GM18858 (cell line): ENCODE measurements at regions not wholly inside any gene's neighbourhood (a gene's known extent, or its start where the extent isn't known, plus 50 kb on each side); places are given as distances from the start of the nearest gene placed in this dataset.
A peak's percentile ranks its signal among the peaks of the same experiment; 100 is the strongest.
"Not testable (repeated sequence)": the region's sequence is repeated elsewhere in the genome, so short reads cannot be mapped to it uniquely, and the experiment has no call there.

Source experiments
- ATAC-seq: cut with Tn5 transposase; IDR thresholded peaks from one replicate; pipeline ENCODE4 v1.9.1; 2021; ENCODE audit not compliant: unreplicated experiment

DNA sequence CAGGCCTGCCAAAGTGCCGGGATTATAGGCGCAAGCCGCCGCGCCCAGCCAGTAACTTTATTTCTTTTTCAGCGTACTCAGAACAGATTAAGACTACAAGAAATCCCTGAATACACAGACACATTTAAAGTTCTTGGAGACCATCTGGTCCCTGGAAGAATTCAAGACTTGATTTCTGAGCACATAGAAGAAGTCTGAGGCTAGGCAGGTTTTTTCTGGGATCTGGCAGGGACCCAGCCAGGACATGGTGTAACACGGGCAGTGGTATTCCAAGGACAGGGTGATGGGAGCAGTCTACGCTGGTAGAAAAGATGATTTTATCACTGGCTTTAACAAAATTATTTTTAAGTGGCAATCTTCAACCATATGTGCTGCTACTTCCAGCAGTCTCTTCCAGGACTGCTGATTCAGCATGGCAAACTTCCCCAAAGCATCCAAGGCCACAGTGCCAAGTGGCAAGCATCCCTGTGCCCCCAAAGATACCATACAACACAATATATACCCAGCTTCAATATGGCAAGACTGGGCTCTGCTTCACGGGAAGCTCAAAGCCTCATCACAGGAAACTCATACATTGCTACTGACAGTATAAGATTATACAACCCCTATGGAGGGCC, 105.2 kb upstream of the OR5AK2 start:
- no peak for ATAC-seq

DNA sequence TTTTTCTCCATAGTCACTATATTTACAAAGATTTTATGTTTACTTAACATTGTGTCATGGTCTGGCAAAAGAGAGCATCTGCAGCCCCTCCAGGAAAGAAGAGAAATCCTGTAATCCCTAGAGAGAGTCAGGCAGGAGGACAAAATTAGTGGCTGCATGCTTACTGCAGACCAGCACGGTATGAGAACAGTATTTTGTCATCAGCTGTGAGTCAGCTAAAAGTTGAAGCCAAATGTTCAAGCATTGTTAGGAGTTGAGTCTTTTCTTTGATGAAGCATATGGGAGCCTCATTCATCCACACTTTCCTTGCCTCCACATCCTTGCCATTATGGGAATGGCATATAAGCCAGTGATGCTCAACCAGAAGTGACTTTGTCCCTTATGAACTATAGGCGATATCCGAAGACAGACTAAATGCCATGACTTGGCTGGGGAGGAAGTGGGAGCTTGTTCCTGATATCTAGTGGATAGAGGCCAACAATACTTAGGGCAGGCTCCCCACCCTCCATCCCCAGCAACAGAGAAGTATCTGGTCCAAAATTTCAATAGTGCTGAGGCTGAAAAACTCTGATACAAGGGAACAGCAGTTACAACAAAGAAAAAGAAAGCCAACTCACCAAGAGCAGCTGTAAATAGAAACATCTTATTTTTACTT, 112.0 kb upstream of the OR5AK2 start:
- ATAC-seq: no peak

DNA sequence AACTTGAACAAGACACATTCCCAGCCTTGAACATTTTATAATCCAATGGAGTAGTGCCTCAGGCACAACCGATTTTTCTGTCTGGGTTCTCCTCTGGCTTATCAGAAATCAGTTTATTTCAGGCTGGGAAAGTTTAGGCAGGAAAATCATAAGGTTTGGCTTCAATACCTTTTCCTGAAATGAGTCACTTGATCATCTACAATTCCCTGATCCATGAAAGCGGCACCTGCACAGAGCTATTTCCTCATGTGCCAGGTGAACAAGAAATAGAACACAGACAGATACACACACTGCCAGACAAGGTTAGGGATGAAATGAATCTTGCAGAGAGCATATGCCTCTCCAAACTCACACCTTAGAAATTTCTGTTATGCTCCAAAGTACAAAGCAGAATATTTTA, 106.7 kb upstream of the OR9G4 start:
- no peak for ATAC-seq

DNA sequence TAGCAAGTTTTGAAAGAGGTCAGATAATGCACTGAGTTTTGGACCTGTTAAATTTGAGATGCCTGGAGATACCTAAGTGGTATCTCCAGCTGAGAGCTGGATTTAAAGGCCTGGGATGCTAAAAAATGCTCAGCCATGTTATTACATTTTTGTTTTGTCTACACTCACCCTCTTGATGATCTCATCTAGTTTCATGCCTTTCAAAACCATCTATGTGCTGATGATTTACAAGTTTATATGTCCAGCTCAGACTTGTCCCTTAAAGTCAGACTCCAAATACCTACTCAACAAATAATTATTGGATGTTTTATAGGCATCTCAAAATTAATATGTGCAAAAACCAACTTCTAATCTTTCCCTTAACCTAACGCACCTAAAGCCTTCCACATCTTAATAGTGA, 103.6 kb upstream of the OR9G4 start:
- ATAC-seq: no peak

DNA sequence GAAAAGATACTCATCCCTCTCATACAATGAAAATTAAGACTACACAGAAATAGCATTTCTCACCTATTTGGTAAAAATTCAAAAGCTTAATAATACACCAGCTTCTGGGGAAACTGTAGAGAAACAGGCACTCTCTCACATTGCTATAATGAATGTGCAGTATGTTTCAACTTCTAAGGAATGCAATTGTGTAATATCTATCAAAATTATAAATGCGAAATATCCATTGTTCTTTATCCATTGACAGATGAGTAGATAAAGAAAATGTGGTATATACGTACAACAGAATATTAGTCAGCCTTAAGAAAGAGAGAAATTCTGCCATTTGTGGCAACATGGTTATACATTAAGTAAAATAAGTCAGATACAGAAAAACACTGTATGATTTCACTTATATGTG, 101.4 kb upstream of the OR9G4 start:
- no peak for ATAC-seq

DNA sequence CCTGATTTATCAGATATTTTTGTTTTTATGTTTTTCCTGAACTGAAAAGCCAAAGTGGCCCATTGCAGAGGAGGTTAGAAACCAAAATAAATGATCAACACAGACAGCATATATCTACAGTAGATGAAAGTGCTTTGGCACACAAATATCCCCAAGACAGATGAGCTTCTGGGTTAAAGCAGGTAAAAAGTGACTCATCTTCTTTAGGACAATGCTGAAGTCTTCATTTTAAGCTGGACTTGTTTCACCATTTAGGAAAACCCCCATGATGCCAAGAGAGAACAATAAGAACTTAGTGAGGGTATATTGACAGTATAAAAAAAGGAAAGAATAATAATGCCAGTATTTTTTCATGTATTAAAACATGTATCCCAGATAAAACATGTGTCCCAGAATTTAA, 100.8 kb upstream of the OR9G4 start:
- no peak for ATAC-seq

DNA sequence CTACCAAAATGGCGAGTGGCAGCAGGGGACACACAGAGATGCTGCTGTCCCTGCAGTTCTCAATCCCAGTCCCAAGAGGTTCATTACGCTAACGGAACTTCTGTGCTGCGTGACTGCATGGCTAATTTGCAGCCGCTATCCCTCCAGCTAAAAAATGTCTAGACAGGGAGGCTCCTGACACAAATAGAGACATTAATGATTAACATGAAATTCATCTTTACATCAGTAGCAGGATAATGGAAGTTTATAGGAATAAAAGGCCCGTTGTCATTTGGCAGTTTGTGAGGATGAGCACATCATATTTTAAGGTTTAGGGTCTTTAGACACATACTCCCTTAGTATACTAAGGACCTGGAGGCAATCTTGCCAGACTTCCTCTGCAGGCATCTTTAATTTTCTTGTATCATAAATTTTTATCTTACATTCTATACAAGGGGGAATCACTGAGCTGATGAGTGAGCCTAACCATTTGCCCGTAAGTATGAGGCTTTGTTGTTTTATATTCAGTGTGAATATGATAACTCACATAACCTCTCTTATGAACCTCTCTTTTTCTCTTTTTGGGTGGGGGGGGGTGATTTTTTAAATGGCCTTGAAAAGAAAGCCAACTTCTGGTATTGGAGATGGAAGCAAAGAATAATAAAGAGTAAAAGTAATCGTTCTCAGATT, 99.8 kb upstream of the OR9G4 start:
- no peak for ATAC-seq

DNA sequence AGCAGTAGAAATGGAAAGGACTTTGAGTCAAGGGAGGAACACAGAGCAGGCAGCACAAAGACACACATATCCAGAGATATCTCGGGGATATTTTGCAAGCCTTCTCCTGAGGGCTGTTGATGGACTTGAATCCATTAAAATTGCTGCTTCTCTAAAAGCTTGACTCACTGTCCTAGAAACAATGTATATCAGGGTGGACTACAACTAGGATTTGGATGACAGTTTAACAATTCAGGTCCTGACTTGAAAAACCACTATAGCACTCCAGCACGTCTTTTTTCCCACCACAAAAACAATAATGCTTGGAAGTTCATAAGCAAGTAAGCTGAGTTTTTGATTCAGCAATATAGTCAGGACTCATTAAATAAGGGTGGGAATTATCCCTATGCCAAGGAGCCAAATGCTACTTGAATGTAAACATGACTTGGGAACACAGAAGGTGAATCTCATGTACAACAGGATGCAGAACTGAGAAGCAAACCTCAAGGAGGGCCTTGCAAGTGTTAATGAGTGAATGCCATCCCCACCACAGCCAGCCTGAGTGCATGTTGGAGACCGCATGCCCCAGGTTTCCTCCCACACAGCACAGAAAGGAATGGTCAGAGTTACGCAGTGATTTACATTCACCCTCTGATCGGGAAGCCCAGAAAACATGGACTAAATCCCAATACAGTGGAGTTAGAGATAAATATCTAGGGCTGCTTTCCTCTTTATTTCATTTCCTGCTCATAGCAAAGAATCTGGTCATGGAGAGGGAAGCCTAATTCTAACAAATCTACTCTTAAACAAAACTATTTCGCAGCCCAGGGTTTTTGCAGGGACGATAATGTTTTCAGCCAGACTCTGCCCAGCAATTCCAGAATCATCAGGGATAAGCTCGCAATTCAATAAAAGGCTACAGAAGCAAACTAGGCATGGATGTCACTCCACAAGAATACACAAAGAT, 98.4 kb upstream of the OR9G4 start:
- ATAC-seq: no peak

DNA sequence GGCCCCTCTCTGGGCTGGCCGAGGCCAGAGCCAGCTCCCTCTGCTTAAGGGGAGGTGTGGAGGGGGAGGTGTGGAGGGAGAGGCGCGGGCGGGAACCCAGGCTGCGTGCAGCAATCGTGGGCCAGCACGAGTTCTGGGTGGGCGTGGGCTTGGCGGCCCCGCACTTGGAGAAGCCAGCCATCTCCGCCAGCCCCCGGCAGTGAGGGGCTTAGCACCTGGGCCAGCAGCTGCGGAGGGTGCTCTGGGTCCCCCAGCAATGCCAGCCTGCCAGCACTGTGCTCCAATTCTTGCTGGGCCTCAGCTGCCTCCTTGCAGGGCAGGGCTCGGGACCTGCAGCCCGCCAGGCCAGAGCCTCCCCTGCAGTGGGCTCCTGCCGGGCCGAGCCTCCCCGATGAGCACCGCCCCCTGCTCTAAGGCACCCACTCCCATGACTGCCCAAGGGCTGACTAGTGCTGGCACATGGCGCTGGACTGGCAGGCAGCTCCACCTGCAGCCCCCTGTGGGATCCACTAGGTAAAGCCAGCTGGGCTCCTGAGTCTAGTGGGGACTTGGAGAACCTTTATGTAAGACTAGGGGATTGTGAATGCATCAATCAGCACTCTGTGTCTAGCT, 96.7 kb upstream of the OR9G4 start:
- ATAC-seq: no peak

DNA sequence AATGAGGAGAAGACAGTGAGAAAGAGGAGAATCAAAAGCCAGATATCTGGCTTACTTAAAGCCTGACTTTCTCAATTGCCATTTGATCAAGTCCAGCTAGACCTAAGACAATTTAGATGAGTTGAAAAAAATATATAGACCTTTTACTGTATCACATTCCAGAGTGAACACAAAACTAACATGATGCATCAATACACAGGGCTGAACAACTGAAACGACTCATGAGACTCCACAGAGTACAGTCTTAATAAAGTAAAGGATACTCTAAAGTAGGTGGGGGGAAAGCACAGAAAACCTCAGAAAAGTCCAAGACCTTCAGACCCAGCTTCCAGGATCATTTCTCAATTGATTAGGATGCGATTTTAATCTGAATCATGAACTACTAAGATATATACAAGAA, 95.3 kb upstream of the OR9G4 start:
- ATAC-seq: no peak

DNA sequence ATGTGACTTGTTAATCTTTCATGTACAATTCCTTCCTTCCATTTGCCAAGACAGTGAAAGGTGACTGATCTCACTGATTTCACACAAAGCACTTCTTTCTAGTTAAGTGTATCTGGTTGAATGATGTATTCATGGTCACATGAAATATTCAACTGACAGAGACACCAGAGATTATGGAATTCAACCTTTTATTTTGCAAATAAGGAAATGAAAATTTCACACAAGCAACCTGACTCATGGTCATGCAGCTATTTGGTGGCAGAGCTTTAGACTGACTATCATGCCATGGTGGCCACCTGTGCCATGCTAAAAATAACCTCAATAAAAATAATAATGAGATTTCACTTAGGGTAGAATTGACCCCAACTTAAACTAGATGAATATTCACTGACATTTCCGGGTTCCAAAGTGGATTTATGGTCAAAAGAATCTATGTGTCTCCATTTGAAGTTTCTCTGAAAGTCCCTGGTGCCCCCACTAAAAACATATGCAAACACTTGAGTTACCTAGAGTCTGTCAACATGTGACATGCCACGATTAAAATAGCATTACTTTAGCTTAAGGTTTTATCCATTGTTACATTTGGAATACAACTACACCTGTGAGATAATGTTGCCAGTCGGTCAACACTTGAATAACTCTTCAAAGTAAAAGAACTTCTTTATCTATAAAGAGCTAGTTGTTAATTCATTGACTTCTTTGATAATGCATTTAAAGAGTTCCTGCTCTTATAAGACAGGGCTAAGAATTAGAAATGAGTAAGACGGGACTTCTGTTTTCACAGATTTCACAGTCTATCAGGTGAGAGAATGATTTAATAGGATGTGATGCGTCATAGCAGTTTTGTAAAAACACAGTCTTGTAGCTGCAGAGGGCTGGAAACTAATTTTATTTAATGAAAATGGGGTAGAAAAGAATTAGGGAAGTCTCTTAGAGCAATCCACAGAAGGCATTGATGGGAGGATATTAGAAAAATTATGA, 94.6 kb upstream of the OR9G4 start:
- ATAC-seq: no peak

DNA sequence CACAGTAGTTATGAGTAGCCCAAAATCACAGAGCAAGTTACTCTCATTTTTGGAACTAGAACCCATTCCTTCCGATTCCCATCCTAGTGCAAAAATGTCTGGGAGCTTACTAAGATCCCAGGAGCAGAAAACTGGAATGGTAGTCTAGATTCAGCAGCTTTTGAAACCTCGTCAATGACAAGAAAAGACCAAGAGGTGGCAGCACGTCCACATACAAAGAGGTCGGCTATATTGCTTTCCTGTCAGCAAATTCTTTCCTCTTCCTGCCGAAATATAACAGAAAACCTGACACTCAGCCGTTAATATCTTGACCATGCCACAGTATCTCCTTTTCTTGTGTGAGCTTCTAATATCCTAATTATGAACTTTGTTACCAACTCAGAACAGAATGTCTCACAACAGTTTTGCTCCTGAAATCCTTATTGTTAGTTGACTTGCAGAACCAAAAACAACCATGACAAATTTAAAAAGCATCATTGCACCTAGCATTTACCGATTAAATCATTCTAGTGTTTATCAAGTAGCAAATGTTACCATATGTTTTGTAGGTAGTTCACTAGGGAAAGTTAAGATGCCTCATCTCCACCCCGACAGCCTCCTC, 92.8 kb upstream of the OR9G4 start:
- ATAC-seq: peak; percentile 71

DNA sequence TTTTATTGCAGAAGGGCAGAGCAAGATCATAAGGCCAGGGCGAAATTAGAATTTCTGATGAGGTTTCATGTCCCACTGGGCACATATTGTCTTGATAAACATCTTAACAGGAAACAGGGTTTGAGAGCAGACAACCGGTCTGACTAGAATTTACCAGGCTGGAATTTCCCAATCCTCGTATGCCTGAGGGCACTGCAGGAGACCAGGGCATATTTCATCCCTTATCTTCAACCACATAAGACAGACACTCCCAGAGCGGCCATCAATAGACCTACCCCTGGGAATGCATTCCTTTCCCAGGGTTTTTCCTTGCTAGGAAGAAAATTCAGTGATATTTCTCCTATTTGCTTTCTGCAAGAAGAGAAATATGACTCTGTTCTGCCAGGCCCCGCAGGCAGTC, 78.9 kb upstream of the OR9G4 start:
- ATAC-seq: not testable (repeated sequence)

DNA sequence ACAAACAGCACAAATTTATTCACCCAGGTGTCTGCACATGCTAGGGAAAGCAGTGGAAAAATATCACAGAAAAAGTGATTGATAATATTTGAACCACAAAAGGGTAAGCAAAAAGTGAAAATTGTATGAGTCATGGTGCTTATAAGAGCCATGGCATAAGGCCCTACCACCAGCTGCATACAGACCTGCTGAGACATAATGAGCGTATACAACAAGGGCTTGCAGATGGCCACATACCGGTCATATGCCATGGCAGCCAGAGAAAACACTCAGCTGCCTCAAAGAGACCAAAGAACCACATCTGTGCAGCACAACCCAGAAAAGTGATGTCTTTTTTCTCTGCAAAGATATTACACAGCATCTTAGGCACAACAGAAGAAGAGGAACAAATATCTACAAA, 71.4 kb upstream of the OR9G4 start:
- no peak for ATAC-seq

DNA sequence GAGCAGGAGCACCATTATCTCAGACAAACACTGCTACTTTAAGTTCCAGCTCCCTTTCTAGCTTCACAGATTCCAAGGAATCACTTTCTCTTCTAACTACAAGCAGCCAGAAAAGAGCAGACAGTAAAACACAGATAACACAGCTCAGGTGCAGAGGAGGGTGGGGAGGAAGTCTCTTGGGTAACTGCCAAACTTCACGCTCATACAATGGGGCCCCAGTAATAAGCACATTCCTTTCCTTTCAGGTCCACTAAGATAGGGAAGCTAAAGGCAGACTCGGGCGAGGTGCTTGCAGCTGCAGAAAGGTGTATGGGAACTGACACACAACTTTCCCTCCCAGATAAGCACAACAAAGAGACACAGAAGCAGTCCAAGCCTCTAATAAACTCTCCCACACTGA, 69.2 kb upstream of the OR9G4 start:
- no peak for ATAC-seq

DNA sequence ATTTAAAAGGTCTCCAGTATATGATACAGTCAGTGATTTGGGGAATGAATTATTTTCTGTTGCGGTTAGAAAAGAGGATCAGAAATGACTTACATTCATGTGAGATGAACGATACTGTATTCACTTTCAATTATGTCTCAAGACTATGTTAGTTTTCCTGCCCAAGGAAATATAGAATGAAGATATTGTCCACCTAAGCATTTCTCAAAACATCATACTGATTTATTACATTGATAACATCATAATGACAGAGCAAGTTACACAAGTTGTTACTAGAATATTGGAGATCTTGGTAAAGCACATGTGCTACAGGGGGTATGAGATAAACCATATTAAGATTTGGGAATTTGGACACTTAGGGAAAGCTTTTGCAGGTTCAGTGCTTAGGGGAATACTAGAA, 67.8 kb upstream of the OR9G4 start:
- ATAC-seq: no peak

DNA sequence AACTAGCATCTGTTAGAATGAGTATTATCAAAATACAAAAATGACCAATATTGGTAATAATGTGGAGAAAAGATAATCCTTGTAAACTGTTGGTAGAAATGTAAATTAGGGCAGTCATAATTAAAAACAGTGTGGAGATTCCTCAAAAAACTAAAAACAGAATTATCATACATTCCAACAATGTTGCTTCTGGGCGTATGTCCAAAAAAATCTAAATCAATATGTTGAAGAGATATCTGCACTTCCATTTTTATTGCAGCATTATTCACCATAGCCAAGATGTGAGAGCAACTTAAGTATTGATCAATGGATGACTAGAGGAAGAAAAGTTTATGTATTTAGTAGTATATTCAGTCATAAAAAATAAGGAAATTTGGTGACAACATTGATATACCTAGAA, 59.8 kb upstream of the OR9G4 start:
- ATAC-seq: no peak

DNA sequence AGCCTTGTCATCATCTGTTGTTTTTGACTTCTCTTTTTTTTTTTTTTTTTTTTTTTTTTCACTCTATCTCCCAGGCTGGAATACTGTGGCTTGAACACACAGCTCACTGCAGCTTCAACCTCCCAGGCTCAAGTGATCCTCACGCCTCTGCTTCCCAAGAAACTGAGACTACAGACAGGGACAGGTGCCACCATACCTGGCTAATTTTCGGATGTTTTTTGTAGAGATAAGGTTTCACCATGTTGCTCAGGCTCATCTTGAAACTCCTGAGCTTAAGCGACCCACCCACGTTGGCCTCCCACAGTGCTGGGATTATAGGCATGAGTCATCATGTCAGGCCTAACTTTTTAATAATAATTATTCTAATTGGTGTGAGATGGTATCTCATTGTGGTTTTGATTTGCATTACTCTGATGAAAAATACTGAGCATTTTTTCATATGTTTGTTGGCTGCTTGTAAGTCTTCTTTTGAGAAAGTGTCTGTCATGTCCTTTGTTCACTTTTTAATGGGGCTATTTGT, 51.3 kb upstream of the OR9G4 start:
- ATAC-seq: no peak
